Activated CD4-positive, alpha-beta T cell treated with anti-CD3 and anti-CD28 coated beads, Interleukin-2, amount 50 U/mL, for 1 hour (primary cell): ENCODE measurements at regions not wholly inside any gene's neighbourhood (a gene's known extent, or its start where the extent isn't known, plus 50 kb on each side); places are given as distances from the start of the nearest gene placed in this dataset.

Source experiments
- DNase-seq: peaks from one replicate; pipeline ENCODE4 v3.0.0-alpha.2; 2020

DNA sequence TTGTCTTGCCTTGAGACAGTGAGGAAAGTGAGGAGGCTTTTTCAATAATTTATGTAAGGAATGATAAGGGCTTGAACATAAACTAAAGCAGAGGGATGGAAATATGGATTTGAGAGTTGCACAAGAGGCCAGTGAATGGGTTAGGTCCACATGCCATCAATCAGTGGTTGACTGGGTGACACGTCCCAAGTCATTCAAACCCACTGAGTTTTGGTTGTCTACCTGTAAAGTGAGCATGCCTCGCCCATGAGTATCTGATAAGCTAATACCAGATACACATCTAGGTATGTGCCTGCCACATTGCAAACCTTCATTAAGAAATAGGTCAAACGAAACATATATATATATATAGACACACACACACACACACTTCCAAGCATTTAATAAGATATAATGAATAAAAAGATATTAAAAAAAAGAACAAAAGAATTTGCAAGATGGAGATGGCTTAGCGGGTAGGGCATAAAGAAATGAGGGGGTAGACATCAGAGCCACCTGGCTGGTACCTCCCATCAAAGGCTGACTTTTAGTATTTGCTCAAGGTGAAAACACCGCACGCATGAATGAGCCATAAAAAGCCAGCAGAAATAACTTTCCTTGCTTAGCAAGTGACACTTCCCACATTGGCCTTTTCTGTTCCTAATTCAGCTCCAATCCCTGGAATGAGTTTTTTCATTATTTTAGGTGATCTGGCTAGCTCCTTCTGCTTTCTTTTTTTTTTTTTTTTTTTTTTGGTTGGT, 109.1 kb upstream of the GGTLC1 start:
- DNase-seq, result no peak

DNA sequence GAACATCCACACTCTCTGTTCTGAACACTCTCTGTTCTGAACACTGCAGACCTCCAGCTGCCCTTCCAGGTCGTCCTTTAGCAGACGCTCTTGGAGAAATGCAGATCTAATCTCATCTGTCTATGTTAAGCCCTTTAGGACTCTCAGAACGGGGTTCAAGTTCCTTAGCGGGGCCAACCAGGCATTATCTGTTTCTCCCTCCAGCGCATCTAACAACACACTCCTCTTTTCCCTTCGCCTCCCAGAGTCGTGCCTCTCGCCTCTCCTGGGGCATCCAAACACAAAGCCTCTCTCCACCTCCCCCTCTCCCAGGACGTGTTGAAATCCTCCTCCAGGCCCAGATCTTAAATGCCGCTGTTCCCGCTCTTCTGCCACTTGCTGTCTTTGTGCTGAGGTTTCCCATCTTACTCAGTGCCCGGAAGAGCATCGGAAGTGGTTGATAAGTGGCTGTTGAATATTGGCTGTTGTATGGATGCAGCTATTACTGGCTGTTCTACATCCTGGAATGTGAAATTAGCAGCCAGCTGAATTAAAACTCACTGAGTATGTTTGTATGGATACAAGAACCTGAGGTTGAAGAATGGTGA, 108.4 kb upstream of the GGTLC1 start:
- no peak for DNase-seq

DNA sequence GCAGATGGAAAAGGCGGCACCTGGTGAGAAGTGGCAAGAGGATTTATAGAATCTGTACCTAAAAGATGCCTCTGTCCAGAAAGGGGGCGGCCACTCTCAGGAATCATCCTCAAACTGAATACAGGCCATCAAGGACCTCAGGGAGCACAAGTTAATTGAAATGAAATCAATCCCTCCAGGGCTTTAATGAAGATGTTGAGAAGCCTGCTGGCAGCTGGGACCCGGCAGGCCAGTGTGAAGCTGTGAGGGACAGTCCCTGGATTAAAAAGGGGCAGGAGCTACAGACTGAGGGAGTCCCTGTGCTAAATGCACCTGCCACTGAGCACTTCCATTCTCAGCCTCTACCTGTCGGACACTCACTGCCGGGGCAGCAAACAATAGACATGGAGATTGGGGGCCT, 107.7 kb upstream of the GGTLC1 start:
- no peak for DNase-seq

DNA sequence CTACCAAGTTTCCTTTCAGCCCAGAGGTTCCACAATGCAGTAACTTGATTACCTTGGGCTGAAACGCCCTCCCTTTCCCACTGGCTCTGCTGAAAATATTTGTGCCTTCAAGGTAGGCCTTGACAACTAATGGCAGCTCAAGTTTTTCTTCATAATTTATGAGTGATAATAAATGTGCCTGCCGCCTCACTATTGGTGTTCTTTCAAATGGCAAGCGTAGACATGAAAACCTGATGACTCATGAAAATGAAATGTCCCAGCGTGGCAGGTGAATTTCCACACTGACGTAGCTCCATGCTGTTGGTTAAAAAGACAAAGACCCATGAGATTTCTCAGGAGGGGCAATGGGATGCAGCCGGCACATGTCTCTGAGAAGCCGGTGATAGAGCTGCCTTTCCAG, 107.2 kb upstream of the GGTLC1 start:
- no peak for DNase-seq

DNA sequence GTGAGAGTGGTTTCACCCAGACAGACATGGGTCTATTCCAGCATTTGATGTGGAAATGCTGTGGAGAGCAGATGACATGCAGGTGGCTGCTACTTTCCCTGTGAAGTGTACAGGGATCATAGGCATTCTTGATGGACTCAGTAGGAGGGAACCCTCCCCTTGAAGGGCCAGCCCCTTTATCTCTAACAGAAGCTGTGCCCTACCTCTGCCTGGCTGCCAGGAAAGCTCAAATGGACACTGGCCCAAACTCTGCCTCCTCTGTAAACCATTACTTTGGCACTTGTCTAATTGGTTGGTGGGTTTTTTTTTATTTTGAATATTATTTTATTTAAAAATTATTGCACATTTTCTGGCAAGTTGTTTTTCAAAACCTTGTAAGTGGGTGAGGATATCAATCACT, 106.7 kb upstream of the GGTLC1 start:
- DNase-seq, result no peak

DNA sequence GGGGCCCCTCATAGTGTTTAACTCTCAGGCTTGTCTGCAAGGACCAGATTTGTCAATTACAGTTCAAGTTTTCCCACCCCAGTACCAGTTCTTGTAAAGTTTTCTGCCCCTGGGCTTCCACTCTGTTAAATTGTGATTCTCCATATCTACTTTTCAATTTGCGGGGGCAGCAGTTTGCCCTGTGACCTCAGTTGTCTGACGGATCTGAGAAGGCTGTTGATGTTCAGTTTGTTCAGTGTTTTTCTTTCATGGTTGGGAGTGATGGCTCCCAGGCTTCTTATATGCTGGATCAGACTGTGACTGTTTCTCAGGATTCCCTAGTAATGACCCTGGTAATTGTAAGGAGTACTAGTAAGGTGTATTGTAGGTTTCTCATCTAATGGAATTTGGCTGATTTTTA, 101.0 kb upstream of the GGTLC1 start:
- DNase-seq, result no peak

DNA sequence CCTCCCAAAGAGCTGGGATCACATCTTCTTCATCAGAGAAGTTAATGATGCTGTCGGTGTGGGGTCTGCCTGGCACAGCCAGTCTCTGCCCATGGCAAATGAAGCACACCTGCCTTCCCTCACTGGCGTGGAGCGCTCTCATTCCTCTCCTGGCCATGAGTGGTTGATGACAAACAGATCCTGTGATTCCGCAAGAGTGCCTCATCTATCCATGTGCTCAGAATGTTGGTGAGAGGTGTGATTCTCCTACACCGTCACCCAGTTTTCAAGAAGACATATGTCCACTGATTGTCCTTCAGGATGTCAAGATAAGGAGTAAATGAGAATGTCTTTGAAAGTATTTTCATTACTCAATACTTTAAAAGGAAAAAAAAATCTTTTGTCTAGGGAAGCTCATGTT, 97.5 kb upstream of the GGTLC1 start:
- DNase-seq, result no peak

DNA sequence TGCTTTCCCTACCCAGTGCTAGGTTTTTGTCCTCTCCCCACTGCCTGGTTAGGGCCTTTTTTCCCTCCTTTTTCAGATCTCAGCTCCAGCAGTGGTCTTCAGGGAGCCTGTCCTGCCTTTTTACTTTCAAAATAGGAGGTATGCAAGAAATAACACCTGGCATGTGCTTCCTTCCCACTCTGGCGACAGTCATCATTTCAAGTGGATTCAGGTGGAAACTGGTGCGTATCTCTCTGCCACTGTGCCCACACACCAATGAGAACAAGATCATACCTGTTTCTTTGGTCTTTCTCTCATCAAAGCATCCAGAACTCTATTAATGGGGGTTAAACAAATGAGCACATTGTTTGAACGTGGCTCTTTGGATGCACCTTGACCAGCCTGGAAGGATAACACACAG, 95.7 kb upstream of the GGTLC1 start:
- DNase-seq, result no peak

DNA sequence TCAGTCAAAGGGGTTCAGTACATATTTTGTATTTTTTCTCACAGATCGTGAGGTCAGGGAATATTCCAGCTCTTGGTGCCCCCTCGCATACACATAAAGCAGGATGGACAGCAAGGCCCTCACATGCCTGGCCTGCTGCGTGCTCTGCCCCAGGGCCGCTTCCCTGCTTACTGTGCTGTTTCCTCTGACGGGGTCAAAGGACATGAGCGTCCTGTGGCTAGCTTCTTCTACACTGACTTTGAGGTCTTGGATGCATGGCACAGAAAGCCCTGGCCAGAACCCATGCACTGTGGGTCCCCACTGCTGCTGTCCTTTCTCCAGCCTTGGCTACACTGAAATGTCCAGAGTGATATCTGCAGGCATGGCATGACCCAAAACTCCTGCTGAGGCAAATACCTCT, 92.5 kb upstream of the GGTLC1 start:
- no peak for DNase-seq

DNA sequence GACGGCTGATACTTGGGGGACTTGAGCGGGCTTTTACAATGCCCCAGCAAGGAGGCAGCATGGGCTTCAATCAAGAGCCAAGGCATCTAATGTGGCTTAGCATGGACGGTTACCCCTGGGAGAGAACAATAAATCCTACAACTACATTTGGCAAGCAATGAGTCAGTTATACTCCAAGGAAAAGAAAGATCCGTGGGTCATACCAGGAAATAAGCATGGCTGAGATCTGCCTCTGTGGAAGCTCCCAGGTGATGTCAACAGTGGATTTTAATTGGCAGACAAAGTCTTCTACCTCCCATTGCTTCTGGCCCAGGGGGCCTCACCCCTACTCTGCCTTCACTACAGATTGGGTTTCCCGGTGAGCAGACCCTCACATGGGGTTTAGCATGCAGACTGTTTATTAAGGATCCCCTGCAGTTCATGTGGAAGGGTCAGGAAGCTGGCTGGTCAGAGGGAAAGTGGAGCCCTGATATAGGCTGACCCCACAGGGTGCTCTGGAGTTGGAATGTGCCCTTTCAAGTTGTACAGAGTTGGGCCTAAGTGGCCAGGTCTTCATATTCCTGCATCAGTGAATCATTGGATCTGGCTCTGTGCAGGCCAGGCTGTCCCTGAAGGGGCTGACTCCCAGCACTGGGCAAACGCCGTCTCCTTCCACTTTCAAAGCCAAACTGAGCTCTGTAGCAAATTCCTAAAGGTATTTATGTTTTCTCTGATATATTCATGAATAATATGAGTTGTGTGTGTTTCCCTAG, 91.3 kb upstream of the GGTLC1 start:
- DNase-seq, result no peak

DNA sequence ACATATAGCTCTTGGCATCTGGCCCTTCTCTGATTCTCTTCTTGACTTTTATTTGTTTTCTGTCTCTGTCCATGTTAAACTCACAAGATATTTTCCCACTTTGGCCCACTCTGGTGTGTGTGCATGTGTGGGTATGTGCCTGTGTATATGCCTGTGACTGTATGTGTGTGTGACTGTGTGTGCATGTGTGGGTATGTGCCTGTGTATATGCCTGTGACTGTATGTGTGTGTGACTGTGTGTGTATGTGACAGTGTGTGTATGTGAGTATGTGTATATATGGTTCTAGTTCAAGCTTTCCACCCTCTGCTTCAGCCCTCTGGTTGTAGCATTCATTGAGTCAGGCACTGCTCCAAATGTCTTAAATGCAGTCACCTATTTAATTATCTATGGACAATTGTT, 88.6 kb upstream of the GGTLC1 start:
- no peak for DNase-seq

DNA sequence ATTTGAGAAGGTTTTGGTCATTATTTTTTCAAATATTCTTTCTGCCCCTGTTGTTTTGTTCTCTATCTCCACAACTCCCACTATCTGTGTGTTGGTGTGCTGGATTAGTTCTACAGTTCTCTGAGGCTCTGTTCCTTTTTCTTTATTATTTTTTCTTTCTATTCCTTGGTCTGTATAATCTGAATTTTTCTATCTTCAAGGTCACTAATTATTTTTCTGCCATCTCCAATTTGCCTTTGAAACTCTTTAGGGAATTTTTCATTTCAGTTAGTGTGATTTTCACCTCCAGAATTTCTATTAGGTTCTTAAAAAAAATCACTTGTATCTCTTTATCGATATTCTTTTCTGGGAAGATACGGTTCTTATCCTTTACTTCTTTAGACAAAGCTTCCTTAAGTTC, 82.1 kb upstream of the GGTLC1 start:
- no peak for DNase-seq

DNA sequence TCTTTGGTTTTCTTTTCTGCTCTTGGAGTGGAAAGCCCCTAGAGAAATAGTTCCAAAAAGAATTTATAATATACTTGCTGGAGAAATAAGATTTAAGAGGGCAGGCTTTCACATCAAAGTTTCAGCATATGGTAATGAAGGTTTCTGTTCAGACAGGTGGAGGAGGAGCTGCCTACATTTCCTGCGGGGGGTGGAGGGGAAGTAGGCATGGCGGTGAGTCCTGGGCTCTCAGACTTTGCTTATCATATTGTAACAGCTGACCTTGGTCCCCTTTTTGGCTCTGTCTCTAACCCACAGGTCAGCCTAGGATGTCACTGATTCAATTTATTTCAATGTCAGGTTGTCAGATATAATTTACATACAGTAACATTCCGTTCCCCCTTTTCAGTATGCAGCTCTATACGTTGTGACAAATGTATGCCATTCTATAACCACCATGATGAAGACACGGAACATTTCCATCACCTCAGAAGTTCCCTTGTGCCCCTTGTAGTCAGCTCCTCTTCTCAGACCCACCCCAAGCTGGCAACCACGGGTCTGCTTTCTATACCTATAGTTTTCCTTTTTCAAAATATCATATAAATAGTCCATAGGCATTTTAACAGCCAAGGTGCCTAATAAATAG, 77.6 kb upstream of the GGTLC1 start:
- peak; percentile 15 for DNase-seq

DNA sequence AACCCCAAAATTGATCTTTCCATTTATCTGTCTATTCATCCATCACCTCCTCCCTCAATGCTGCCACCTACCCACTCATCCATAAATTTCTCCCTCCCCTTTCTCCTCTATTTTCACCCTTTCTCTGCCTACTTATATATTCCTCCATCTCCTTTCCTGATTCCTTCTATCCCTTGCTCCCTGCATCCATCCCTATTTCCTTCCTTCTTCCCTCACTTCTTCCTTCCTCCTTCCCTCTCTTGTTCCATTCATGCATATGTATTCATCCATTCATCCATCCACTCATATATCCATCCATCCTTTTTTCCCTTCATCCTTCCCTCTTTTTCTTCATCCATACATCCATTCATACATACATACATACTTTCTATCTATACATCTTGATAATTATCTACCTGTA, 76.3 kb upstream of the GGTLC1 start:
- no peak for DNase-seq

DNA sequence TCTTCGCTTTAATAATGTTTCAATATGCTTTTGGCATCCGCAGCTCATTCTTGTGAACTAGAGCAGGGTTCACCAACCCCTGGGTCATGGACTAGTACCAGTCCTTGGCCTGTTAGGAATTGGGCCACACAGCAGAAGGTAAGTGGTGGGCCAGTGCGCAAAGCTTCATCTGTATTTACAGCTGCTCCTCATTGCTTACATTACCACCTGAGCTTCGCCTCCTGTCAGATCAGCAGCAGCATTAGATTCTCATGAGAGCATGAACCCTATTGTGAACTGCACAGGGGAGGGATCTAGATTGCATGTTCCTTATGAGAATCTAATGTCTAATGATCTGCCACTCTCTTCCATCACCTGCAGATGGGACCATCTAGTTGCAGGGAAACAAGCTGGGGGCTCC, 75.5 kb upstream of the GGTLC1 start:
- no peak for DNase-seq

DNA sequence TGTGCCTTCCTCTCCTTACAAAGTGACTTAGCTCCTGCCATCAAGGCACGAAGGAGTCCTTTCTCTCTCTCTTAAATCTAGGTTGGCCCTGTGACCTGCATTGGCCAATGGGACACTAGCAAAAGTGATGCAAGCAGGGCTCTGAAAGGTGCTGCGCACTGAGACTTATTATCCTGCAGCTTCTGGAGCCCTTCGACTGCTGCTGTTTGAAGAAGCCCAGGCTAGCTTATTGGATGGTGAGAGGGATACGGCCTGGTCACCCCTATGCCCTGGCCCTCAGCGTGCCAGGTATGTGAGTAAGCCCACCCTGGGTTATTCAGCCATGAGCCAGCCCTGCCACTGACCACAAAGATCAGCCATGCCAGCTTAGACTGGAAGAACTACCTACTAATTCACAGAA, 74.5 kb upstream of the GGTLC1 start:
- DNase-seq, result no peak

DNA sequence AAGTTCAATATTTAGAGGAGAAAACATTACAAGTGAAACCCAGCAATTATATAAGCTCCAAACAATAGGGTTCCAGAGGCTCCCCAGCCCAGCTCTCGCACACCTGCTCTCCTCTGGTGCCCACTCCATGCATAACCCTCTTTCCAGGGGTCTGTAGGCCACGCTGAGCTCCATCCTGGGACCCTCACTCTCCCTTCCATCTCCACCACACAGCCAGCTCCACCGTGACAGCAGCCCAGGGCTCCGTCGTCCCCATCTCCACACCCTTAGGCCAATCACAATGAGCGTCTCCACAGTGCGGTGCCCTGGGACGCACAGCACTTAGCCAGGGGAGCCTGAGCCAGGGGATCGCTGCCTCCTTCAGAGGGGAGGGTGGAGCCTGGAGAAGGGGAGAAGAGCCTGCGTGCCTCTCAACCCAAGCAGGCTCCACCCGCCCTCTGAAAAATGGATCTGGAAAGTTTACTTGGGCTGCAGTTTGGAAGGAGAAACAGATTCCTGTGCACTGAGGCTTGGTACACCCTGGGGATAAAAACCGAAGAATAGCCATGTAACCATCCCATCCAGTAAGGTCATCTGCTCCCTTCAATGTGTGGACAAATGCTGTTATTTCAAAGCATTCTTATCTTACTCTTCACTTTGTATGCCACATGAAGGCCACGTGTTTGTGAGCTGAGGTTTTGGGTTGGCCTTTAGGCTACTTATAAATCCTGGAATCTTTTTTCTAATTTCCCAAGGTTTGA, 72.4 kb upstream of the GGTLC1 start:
- no peak for DNase-seq

DNA sequence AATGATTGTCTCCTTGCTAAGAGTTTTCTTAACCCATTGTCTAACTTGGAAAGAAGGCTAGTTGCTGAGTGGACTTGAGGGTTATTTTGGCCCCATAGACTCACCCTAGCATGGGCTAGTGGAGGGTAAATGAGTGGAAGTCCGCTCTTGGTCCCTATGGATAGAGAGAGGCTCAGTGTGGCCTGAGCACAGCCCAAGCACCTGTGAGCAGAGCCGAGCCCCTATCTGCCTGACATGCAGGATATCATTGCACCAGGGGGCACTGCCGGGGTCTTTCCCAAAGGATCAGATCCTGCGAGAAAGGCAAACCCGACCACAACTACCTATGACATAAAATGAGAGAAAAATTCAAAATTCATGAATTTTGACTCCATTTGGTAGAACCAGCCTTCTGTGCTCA, 70.6 kb upstream of the GGTLC1 start:
- DNase-seq, result no peak

DNA sequence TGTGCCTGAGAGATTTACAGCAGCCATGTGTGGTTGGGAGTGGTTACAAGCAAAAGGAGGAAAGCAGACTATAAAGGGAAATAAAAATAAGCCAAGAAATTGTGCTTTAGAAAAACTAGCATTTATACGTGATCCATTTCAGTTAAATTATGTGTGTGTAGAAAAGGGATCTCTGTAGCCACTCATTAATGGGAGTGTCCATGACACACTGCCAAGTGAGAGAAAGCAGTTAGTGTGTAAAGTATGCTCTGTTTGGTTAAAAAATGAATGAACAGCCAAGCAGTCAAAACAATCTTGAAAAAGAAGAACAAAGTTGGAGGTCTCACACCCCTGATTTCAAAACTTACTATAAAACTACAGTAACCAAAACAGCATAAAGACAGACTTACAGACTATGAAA, 67.9 kb upstream of the GGTLC1 start:
- no peak for DNase-seq

DNA sequence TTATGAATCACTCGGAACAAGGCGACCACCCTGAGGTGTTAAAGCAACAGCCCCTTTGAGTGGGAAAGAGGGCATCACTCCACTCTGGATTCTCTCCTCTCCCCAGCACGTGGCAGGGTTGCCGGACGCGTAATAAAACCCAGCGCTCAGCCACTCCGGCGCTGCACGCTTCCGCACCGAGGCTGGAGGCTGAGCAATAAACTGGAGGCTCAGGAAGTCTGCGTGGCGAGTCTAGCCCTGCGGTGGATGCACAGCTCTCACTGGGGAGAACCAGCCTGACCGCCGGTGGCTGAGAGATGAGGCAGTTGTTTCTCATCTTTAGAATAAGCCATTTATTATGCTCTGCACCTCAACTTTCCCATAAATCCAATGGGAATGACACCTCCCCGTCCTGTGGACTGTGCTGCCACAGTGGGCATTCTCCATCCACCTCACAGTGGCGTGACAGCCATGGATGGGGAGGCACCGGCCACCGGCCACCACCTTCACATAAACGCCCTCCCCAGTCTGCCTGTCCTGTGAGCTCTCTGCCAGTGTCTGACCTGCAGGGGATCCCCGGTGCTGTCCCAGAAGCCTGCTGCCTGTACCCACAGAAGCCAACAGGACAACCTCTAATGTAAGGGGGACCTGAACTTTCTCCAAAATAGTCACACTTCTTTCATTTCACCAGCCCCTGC, 64.2 kb upstream of the GGTLC1 start:
- DNase-seq, result no peak

DNA sequence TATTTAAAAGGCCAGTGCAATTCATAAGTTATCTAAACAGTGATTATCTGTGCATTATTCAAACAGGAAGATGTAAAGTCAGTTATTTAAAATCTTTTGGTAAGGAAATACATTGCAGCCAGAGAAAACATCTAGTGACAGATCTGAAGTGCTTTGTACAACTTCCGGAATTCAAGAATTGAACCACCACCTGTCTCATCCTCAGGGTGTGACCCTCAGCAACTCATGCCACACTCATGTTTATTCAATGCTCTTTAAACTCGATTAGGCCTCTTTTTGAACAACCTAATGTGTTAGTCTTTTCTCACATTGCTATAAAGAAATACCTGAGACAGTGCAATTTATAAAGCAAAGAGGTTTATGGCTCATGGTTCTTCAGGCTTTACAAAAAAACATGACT, 62.6 kb upstream of the GGTLC1 start:
- DNase-seq, result no peak

DNA sequence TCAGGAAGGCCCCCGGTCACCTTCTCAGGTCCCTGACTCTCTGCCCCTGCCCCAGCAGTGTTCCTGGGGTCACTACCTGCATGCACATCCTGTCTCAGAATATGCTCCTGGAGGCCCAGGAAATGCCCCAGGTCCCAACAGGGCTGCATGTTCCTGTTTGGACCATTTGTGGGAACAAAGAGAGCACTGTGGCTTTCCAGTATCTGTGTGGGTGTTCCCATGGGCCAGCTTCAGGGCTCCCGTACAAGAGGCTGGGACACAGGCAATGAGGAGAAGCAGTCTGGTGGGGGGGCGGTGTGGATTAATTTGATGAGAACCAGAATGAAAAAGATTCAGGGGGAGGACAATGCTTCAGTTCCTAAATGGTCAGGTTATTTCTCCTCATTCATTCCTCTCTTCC, 61.5 kb upstream of the GGTLC1 start:
- no peak for DNase-seq

DNA sequence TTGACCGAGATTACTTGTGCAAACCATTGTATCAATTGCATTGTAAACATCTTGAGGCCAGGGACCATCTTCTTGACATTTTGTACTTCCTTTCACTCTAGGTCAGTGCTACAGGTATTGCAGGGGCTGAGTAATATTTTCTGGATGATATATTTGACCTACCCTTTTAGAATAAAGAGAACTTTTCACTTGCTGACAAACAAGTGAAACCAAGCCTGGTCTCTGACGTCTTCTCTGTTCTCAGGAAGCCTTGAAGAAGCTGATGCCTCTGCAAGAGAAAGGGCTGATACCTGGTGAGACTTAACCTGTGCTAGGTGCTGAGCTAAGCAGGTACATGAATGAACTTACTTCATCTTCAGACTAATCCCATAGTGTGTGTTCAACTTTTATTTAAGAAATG, 60.5 kb upstream of the GGTLC1 start:
- no peak for DNase-seq
